ENCODE measurements at regions not wholly inside any gene's neighbourhood (a gene's known extent, or its start where the extent isn't known, plus 50 kb on each side); places are given as distances from the start of the nearest gene placed in this dataset.
"Not testable (repeated sequence)": the region's sequence is repeated elsewhere in the genome, so short reads cannot be mapped to it uniquely, and the experiment has no call there.

DNA sequence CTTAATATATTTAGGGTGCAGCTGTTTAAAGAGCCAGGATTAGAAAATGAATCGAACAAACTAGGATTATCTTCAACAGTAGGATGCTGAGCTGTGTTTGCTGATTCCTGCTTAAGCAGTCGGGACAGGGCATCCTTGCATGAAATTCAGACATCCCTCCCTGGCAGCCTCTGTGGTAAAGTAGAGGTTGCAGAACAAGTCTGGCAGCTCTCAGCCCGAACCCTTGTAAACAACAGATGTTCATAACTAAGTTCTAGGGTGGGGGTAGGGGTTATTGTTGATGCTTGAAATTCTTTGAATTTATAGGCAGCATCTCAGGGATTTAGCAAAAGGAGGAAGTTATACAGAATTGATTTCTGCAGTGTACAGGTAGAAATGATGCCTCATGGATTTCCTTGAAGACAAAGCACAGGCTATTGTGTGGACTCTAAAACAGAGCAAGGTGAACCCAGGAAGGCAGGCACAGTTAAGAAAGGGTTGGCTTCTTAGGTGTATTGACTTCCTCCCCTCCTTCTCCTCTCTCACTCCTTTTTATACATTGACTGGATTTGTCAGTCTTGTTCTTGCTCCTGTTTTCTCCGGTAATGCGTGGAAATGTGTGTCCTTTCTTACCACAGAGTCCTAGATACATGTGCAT, 114.7 kb downstream of the SRGAP2 start:
- TF ChIP-seq, protein P1, sequence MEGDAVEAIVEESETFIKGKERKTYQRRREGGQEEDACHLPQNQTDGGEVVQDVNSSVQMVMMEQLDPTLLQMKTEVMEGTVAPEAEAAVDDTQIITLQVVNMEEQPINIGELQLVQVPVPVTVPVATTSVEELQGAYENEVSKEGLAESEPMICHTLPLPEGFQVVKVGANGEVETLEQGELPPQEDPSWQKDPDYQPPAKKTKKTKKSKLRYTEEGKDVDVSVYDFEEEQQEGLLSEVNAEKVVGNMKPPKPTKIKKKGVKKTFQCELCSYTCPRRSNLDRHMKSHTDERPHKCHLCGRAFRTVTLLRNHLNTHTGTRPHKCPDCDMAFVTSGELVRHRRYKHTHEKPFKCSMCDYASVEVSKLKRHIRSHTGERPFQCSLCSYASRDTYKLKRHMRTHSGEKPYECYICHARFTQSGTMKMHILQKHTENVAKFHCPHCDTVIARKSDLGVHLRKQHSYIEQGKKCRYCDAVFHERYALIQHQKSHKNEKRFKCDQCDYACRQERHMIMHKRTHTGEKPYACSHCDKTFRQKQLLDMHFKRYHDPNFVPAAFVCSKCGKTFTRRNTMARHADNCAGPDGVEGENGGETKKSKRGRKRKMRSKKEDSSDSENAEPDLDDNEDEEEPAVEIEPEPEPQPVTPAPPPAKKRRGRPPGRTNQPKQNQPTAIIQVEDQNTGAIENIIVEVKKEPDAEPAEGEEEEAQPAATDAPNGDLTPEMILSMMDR (conservative IDR thresholded peaks at IDR 0.05), result not testable (repeated sequence)
- not testable (repeated sequence) for TF ChIP-seq ZFX (IDR thresholded peaks at IDR 0.05)
